ENCODE measurements at regions not wholly inside any gene's neighbourhood (a gene's known extent, or its start where the extent isn't known, plus 50 kb on each side); places are given as distances from the start of the nearest gene placed in this dataset.

GRCh38 chr4:3364199-3364598 is 71.4 kb downstream of the RGS12 start:
- WGBS, 5 donors = 84 to 96% (median 89%) methylated on average over 13 to 17 of the region's 17 CpGs
- TF ChIP-seq POLR2AphosphoS5 (IDR thresholded peaks at IDR 0.05) (no peak), CTCF (IDR thresholded peaks at IDR 0.05 in 8 of 11, conservative IDR thresholded peaks at IDR 0.05 in 3 of 11) (no peak), POLR2A (IDR thresholded peaks at IDR 0.05) (no peak)
- intact Hi-C loops (cut with DNase I; ENCODE audit: low total_unique reads) = no loop called here

GRCh38 chr4:3364634-3365314 is 72.0 kb downstream of the RGS12 start:
- no peak for TF ChIP-seq CTCF (IDR thresholded peaks at IDR 0.05 in 8 of 11, conservative IDR thresholded peaks at IDR 0.05 in 3 of 11)
- no peak for TF ChIP-seq POLR2A (IDR thresholded peaks at IDR 0.05)
- TF ChIP-seq POLR2AphosphoS5 (IDR thresholded peaks at IDR 0.05) = no peak
- peak; percentile 71 for DNase-seq
- peaks cover 0 to 10% (median 0%) of the 10 kb centered on the region in 7 donors for H3K27me3 ChIP-seq (replicated peaks in 1 of 7)
- H3K4me3 ChIP-seq = no peak overlapping the region
- intact Hi-C loops (cut with DNase I; ENCODE audit: low total_unique reads) = no loop called here
- WGBS, 5 donors = 79 to 92% (median 85%) methylated on average over 12 to 18 of the region's 18 CpGs
- no peaks in the 10 kb centered on the region for H3K9me3 ChIP-seq
- H3K4me1 ChIP-seq = peaks cover 7 to 23% (median 15%) of the 10 kb centered on the region in 6 donors
- H3K36me3 ChIP-seq = no peaks in the 10 kb centered on the region
- H3K27ac ChIP-seq = no peak overlapping the region

More at GRCh38 chr4:3364199-3364598, 71.4 kb downstream of the RGS12 start:
- Histone ChIP-seq H3K9me3 (no peaks in the 10 kb centered on the region), H3K4me1 (peaks cover under 1 to 18% (median 9%) of the 10 kb centered on the region in 6 donors), H3K27ac (no peak overlapping the region), H3K36me3 (no peaks in the 10 kb centered on the region), H3K4me3 (no peak overlapping the region), H3K27me3 (replicated peaks in 1 of 7) (peaks cover 0 to 5% (median 0%) of the 10 kb centered on the region in 7 donors)
- peak; percentile 71 for DNase-seq

- TF ChIP-seq POLR2AphosphoS5 (IDR thresholded peaks at IDR 0.05) = no peak
- no peak for TF ChIP-seq POLR2A (IDR thresholded peaks at IDR 0.05)
- TF ChIP-seq CTCF (IDR thresholded peaks at IDR 0.05 in 8 of 11, conservative IDR thresholded peaks at IDR 0.05 in 3 of 11) = no peak
- Histone ChIP-seq H3K4me3 (no peak overlapping the region), H3K9me3 (no peaks in the 10 kb centered on the region), H3K4me1 (peaks cover 12 to 29% (median 21%) of the 10 kb centered on the region in 6 donors), H3K36me3 (no peaks in the 10 kb centered on the region), H3K27me3 (replicated peaks in 1 of 7) (peaks cover 0 to 10% (median 0%) of the 10 kb centered on the region in 7 donors), H3K27ac (no peak overlapping the region)
- intact Hi-C loops (cut with DNase I; ENCODE audit: low total_unique reads) = no loop called here
- 89 to 97% (median 94%) methylated on average over 11 of the region's 11 CpGs for WGBS, 5 donors
- no peak for DNase-seq
Measured at GRCh38 chr4:3365326-3365725, 72.5 kb downstream of the RGS12 start.

Measured in spleen (tissue), 11 donors.